T-helper 17 cell (primary cell): ENCODE measurements at regions not wholly inside any gene's neighbourhood (a gene's known extent, or its start where the extent isn't known, plus 50 kb on each side); places are given as distances from the start of the nearest gene placed in this dataset.

Experiments
- ATAC-seq: fragments of 150-1000 bp; cut with Tn5 transposase; 2 replicates; pipeline ENCODE4 v1.10.0; 2021; ENCODE audit warnings: mild to moderate bottlenecking, moderate library complexity
- DNase-seq, 3 donors: peaks; one replicate each; pipeline versions ENCODE4 v3.0.0 to v3.0.0-alpha.2; 2020 to 2021
- H3K9me3 ChIP-seq: one replicate; pipeline ENCODE4 v1.7.0; 2013; ENCODE audit warnings: low read length, mild to moderate bottlenecking; ENCODE audit not compliant: control insufficient read depth, poor library complexity, severe bottlenecking
- H3K27ac Mint-ChIP-seq: one replicate; pipeline ENCODE4 v1.8.0; 2022; ENCODE audit warnings: mild to moderate bottlenecking, moderate library complexity, mixed read lengths
- H3K27me3 Mint-ChIP-seq: one replicate; pipeline ENCODE4 v1.8.0; 2022; ENCODE audit warnings: mixed read lengths
- H3K36me3 Mint-ChIP-seq: one replicate; pipeline ENCODE4 v1.8.0; 2022; ENCODE audit warnings: low read depth, mixed read lengths
- H3K4me1 Mint-ChIP-seq: one replicate; pipeline ENCODE4 v1.8.0; 2022; ENCODE audit warnings: mild to moderate bottlenecking, mixed read lengths
- H3K4me3 Mint-ChIP-seq: one replicate; pipeline ENCODE4 v1.8.0; 2022; ENCODE audit warnings: mild to moderate bottlenecking, moderate library complexity, mixed read lengths

DNA sequence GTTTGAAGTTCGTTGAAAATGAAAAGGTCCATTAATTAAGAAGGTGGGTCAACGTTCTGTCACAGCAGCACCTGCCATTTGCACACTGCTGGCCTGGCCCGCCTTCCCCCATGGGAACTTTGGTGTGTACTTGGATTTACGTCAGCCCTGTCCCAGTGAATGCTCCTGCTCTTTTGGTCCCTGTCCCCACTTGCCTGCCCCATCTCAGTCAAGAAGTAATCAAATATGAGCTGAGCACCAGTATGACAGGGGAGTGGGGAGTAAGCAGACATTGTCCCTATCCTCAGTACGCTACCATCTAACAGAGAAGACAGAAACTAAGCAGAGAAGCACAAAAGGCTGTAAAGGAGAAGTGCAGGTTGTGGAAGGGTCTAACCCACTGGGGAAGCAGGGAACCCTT is 65.1 kb downstream of the SLC4A3 start:
- ATAC-seq (no peak), DNase-seq (no peak)
- no peaks in the 10 kb centered on the region for H3K9me3 ChIP-seq
- no peaks in the 10 kb centered on the region for H3K4me1 Mint-ChIP-seq
- no peaks in the 10 kb centered on the region for H3K36me3 Mint-ChIP-seq
- H3K4me3 Mint-ChIP-seq = no peak overlapping the region
- H3K27ac Mint-ChIP-seq = no peak overlapping the region
- peaks cover 68% of the 10 kb centered on the region for H3K27me3 Mint-ChIP-seq

DNA sequence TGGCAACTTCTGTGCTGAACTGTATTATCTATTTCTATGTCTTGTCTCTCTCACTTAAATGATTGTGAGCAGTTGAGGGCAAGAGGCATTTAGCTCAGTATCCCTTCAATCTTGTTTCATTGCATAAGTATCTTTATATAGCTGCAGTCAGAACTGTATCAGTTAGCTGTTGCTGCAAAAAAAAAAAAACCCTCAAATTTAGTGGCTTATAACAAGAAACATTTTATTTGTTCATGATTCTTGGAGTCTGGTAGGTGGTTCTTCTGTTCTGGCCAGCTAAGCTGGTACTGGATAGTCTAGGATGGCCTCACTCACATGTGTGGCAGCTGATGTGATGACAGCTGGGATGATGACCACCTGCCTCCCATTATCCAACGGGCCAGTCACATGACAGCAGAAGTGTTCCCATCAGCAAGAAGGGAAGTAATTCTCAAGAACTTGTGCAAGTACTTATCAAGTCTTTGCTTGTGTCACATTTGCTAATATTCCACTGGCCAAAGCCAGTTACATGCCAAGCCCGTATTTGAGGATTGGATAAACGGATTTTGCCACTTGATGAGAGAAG is 67.8 kb downstream of the SLC4A3 start:
- Mint-ChIP-seq H3K27ac (no peak overlapping the region), H3K4me3 (no peak overlapping the region), H3K36me3 (no peaks in the 10 kb centered on the region), H3K27me3 (peaks cover 74% of the 10 kb centered on the region), H3K4me1 (peaks cover 2% of the 10 kb centered on the region)
- DNase-seq (no peak), ATAC-seq (no peak)
- no peaks in the 10 kb centered on the region for H3K9me3 ChIP-seq

DNA sequence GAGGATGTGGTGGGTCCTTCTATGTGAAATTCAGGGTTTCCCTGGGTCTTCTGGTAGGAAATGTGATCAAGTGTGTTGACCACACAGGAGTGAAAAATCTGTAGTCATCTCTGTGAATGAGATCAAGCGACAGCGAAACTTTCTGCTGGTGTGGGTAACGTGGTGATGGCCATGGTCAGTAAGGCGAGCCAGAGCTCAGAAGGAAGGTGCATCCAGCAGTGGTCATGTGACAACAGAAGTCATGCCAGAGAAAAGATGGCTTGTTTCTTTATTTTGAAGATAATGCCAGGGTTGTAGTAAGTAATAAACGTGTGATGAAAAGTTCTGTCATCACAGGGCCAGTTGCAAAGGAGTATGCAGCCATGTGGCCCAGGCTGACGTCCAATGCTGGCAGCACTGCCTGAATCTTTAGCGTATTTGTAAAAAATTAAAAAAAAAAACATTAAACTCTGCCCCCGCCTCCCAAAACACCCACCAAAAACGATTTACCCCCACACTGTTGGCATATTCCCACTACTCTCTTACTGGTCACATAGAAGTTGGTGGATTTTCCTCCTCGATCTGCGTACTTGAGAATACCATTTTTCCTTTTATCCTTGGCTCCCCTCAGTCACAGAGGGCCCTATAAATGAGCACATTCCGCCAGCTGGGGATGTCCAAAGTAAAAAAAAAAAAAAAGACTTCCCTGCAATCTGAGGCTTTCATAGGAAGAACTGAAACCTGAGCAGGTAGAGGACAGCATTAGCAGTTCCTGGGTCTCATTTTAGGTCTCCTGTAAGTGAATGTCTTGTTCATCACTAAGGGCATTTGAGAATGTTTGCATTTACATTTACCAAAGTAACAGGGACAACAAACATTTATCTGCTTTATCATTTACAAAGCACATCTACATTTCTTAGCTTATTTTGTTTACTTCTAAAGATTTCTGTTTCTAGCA is 70.6 kb downstream of the SLC4A3 start:
- Mint-ChIP-seq H3K4me3 (no peak overlapping the region), H3K36me3 (no peaks in the 10 kb centered on the region), H3K4me1 (peaks cover 2% of the 10 kb centered on the region), H3K27me3 (peaks cover 71% of the 10 kb centered on the region), H3K27ac (no peak overlapping the region)
- H3K9me3 ChIP-seq = no peaks in the 10 kb centered on the region
- ATAC-seq = no peak
- DNase-seq = no peak

DNA sequence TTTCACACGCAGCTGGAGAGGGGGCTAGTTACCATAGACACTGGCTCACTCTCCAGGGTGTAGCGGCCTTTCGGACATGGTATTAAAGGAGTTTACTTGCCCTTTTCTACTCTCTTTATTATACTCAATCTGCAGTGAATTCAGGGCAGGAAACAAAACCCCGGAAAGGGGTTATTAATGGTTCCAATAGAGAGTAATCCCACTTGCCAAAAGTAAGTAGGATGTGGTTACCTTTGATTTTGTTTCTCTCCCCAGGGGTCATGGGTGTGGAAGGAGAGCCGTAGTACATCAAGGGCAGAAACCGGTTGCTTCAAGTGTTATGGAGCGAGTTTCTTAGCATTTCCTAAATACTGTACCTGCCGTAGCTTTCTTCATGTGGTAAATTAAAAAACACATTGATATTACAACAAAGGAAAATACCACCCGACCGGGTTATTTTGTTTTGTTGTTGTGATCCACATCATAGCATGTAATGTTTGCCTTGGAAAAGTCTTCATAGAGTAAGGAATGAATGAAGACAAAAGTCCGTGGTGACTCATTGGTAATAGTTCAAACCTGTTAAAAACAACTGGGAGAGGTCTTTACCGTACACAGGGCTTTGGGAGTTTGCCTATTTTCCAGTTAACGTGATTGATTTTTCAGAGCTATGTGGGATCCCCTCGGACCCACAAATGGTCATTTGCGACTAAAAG is 71.5 kb downstream of the SLC4A3 start:
- Mint-ChIP-seq H3K27ac (no peak overlapping the region), H3K4me3 (no peak overlapping the region), H3K27me3 (peaks cover 68% of the 10 kb centered on the region), H3K4me1 (peaks cover 2% of the 10 kb centered on the region), H3K36me3 (no peaks in the 10 kb centered on the region)
- no peaks in the 10 kb centered on the region for H3K9me3 ChIP-seq
- DNase-seq = no peak
- ATAC-seq = no peak

DNA sequence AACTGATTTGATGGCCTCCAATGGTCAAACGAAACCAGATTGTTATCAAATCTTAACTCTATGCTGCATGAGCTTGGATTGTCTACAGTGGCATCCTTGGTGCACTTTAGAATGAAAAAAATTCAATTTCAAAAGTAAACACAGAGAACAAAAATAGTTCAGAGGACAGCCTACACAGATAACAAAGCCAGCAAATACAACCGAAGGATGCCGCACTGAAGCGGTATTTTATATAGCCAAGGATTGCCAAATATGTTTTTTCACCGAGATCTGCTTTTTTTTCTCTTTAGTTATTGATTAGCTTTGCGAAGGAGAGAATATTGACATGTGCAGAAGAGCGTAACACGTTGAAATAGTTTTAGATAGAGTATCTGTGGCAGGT is 72.0 kb downstream of the SLC4A3 start:
- H3K36me3 Mint-ChIP-seq = no peaks in the 10 kb centered on the region
- no peak overlapping the region for H3K4me3 Mint-ChIP-seq
- H3K9me3 ChIP-seq = no peaks in the 10 kb centered on the region
- no peak overlapping the region for H3K27ac Mint-ChIP-seq
- H3K4me1 Mint-ChIP-seq = peaks cover 2% of the 10 kb centered on the region
- ATAC-seq (no peak), DNase-seq (no peak)
- H3K27me3 Mint-ChIP-seq = peaks cover 67% of the 10 kb centered on the region

DNA sequence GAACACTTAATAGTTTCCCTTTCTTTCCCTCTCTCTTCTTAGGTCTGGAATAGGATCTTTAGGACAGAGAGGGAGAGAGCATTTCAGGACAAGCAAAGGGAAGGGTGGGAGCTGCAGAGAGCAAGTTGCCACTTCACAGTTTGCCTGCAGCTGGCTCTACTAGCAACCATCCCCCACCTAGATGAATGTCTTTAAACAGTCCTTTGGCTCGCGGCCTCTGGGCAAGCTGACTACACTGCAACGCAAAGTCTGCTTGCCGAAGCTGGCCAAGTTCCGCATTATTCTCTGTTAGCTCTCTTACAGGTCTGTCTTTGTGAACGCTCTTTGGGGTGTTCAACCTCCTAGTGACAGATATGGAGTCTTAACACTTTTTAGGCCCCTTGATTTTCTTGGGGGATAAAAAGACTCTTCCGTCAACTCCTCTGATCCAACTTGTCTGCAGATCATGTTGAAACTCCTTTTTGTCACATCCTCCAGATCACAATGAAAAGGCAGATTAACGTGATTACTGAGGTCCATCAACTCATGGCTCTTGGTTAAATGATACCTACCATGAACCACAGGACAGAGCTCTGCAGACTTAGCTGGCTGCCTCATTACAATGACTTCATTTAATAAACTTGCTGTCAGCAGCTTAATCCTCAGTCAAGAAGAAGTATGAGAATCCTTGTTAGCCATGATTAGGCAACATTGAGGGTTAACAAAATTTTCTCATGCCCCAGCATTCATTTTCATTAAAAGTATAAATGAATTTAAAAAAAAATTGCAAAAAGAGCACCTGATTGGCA is 74.6 kb downstream of the SLC4A3 start:
- peaks cover 2% of the 10 kb centered on the region for H3K4me1 Mint-ChIP-seq
- peaks cover 76% of the 10 kb centered on the region for H3K27me3 Mint-ChIP-seq

DNA sequence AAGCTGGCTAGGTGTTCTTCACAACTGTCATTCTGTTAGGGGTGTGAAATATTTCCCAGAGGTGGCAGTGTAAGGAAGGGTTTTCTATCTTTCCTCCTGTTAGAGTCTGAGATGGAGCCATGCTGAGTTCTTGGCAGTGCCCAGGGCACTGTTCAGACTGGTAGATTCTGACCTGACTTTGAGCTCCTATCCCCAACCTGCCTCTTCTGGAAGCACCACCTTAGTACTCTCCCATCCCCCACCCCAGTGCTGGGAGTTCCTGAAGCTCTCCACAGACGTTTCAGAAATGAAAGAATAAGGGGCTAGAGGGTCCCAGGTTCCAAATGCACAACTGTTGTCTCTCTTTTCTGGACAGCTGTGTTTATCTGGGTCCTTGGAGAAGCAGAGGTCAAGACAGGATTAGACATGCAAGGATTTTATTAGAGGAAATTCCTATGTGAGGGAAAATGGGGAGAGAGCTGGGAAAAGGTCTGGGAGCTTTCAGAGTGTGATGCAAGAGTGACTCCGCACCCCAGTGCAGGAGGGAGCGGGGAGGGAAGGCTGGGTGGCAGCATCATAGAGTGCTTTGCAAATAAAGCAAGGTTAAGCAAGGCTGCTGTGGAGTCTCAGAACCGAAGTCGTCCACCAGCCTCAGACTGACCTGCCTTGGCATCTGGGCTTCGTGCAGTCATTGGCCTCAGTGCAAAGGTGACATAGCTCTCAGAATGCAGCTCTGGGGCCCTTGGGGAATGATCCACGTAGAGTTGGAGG is 75.5 kb downstream of the SLC4A3 start:
- no peaks in the 10 kb centered on the region for H3K9me3 ChIP-seq
- no peak overlapping the region for H3K4me3 Mint-ChIP-seq
- H3K4me1 Mint-ChIP-seq = peaks cover 2% of the 10 kb centered on the region
- no peak for ATAC-seq
- H3K27me3 Mint-ChIP-seq = peaks cover 73% of the 10 kb centered on the region
- H3K36me3 Mint-ChIP-seq = no peaks in the 10 kb centered on the region
- DNase-seq = no peak
- no peak overlapping the region for H3K27ac Mint-ChIP-seq

More for the DNA sequence above, 74.6 kb downstream of the SLC4A3 start:
- DNase-seq (no peak), ATAC-seq (no peak)
- Mint-ChIP-seq H3K27ac (no peak overlapping the region), H3K4me3 (no peak overlapping the region), H3K36me3 (no peaks in the 10 kb centered on the region)
- H3K9me3 ChIP-seq = no peaks in the 10 kb centered on the region

DNA sequence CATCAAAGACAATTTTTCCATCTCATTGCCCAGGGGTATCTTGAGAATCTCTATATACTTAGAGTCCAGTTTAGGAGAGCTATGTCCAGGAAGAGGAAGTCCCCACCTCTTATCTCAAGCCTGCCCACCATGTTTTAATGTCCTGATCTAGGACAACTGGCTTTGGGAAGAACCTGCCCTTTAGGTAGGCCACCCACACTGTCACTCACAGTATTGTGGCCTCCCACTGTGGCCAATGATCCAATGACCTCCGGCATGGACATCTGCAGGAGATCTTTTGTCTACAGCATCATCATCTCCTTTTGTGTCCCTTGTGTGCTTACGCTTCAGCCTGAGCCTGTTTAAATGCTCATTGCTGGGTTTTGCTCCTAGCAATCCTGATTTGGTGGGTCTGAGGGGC is 77.4 kb downstream of the SLC4A3 start:
- DNase-seq = no peak
- H3K4me1 Mint-ChIP-seq = no peaks in the 10 kb centered on the region
- no peak overlapping the region for H3K4me3 Mint-ChIP-seq
- H3K36me3 Mint-ChIP-seq = no peaks in the 10 kb centered on the region
- peaks cover 63% of the 10 kb centered on the region for H3K27me3 Mint-ChIP-seq
- ATAC-seq = no peak
- no peaks in the 10 kb centered on the region for H3K9me3 ChIP-seq
- H3K27ac Mint-ChIP-seq = no peak overlapping the region

DNA sequence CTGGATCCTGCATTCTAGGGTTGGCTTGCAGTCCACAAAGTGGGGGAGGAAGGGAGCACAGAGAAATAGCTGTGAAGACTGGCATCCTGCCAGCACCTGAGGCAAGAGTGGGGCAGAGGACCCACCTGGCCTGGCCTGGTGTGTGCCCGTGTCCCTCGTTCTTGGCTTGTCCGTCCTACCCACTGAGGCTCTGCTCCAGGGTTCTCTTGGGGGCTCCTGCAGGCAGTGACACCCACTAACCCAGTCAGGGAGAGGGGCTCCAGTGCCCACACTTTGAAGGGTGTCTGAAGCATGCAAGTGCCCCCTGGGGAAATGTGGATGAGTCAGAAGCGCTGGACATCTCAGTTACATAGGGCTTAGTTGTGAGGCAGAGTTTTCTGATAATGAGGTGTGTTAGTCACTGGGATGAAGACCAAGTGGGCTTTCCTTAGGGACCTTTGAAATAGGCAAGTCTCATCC is 79.4 kb downstream of the SLC4A3 start:
- H3K27ac Mint-ChIP-seq = no peak overlapping the region
- no peak overlapping the region for H3K4me3 Mint-ChIP-seq
- H3K27me3 Mint-ChIP-seq = peaks cover 63% of the 10 kb centered on the region
- ATAC-seq (no peak), DNase-seq (no peak)
- H3K4me1 Mint-ChIP-seq = no peaks in the 10 kb centered on the region
- no peaks in the 10 kb centered on the region for H3K9me3 ChIP-seq
- peaks cover 2% of the 10 kb centered on the region for H3K36me3 Mint-ChIP-seq

DNA sequence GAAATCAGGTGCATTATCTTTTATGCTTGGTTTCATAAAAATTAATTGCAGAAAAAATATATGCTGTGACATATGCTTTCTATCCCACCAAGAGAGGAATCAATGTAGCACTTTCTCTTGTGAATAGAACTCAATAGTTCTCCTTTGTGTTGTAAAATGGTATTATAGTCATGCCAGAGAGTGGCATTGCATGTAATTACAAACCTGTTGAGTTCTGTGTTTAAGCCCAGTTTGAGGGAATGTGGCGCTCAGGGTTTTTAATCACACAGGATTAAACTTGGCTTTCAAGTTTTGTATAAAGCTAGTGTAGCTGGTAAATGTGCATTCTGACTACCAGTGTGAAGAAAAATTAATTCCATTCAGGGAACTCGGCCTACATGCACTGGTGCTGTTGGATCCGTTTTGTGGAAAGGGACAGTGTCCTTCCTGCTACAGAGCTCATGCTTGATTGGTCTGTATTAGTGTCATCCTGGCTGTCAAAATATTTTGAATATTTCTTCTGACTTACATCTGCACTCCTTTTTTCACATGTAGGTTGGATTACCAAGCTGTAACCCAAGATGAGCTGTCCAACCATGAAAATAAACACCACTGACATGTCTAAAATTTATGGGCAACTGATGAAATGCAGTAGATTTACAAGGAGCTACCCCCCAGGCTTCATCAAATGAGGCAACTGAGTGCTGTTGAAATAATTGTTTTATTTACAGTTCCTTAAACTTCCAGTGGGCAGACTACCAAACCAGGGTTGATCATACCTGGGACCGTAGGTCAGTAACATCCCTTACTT is 80.3 kb downstream of the SLC4A3 start:
- H3K36me3 Mint-ChIP-seq = peaks cover 2% of the 10 kb centered on the region

DNA sequence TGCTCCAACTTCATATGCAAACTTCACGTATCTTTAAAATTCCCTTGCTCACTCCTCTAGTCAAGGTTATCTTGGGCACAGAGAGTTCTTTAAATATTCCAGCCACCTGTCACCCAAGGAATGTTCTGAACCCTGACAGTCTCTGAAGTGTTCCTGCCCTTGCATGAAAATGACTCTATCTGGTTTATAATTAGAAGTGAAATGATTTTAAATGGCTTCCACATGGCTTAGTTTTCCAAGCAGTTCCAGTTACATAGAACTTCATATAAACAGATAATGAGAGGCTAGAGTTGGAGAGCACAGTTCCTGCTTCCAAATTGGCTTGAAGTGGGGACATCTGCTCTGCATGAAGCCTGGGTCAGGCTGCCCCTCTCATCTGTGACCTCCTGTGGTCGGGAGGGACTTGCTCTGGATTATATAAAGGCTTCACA is 81.9 kb downstream of the SLC4A3 start:
- ATAC-seq (no peak), DNase-seq (no peak)
- H3K9me3 ChIP-seq = no peaks in the 10 kb centered on the region
- Mint-ChIP-seq H3K27me3 (peaks cover 48% of the 10 kb centered on the region), H3K27ac (no peak overlapping the region), H3K36me3 (peaks cover 2% of the 10 kb centered on the region), H3K4me1 (no peaks in the 10 kb centered on the region), H3K4me3 (no peak overlapping the region)

More for the DNA sequence above, 80.3 kb downstream of the SLC4A3 start:
- ATAC-seq (no peak), DNase-seq (no peak)
- H3K4me1 Mint-ChIP-seq = no peaks in the 10 kb centered on the region
- no peaks in the 10 kb centered on the region for H3K9me3 ChIP-seq
- no peak overlapping the region for H3K27ac Mint-ChIP-seq
- H3K27me3 Mint-ChIP-seq = peaks cover 58% of the 10 kb centered on the region
- H3K4me3 Mint-ChIP-seq = no peak overlapping the region

DNA sequence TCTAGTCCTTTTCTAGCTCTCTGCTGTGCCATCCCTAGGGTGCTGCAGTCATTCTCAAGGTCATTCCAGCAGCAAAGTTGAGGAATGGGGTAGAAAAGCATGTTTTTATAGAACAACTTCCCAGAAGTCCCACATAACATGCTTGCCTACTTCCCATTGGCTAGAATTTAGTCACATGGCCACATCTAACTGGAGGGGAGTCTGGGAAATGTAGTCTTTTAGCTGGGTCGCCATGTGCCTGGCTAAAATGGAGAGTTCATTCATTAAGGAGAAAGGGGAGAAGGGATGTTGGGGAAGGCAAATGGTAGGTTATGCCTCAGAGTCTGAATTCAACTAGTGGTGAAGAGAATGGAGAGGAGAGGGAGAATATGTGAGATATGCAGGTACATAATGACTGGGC is 85.7 kb downstream of the SLC4A3 start:
- Mint-ChIP-seq H3K4me1 (no peaks in the 10 kb centered on the region), H3K27me3 (peaks cover 26% of the 10 kb centered on the region), H3K27ac (no peak overlapping the region), H3K36me3 (peaks cover 2% of the 10 kb centered on the region), H3K4me3 (no peak overlapping the region)
- no peak for DNase-seq
- ATAC-seq = no peak
- no peaks in the 10 kb centered on the region for H3K9me3 ChIP-seq
